Stimulated activated CD4-positive, alpha-beta T cell treated with anti-CD3 and anti-CD28 coated beads, TNF-alpha, amount 100 ng/mL, for 48 hours (primary cell): ENCODE measurements at regions not wholly inside any gene's neighbourhood (a gene's known extent, or its start where the extent isn't known, plus 50 kb on each side); places are given as distances from the start of the nearest gene placed in this dataset.

Experiments used
- DNase-seq, 3 donors: peaks; one replicate each; pipeline ENCODE4 v3.0.0-alpha.2; 2020; ENCODE audit warnings: low read depth in 3 of 3

- DNase-seq, result no peak
These were observed 67.9 kb upstream of the API5 start for GRCh38 chr11:43243927-43244326.

- no peak for DNase-seq
These were observed 66.3 kb upstream of the API5 start for GRCh38 chr11:43245466-43245865.

- no peak for DNase-seq
These were observed 61.5 kb upstream of the API5 start for GRCh38 chr11:43250309-43250708.

GRCh38 chr11:43261775-43262174 lies 50.0 kb upstream of the API5 start:
- DNase-seq, result no peak
